BJ (cell line): ENCODE measurements at regions not wholly inside any gene's neighbourhood (a gene's known extent, or its start where the extent isn't known, plus 50 kb on each side); places are given as distances from the start of the nearest gene placed in this dataset.
"Not testable (repeated sequence)": the region's sequence is repeated elsewhere in the genome, so short reads cannot be mapped to it uniquely, and the experiment has no call there.

Experiments used
- CTCF ChIA-PET: fragments of 350-600 bp; formaldehyde crosslinking; extraction: SDS; loops from one replicate; lab custom pipeline; 2021; ENCODE audit warnings: antibody characterized with exemption, inconsistent platforms; lab: Yijun Ruan, JAX
- POLR2A ChIA-PET: fragments of 300-600 bp; sonication (Branson Sonifier 250); formaldehyde crosslinking; extraction: SDS; loops from one replicate; lab custom pipeline; 2021; ENCODE audit warnings: antibody characterized with exemption; lab: Charles Lee
- DNase-seq: peaks from one replicate; pipeline ENCODE4 v3.0.0-alpha.2; 2011; ENCODE audit warnings: low read depth
- H3K27me3 ChIP-seq: 2 replicates; pipeline ENCODE4 v1.6.0; 2011; ENCODE audit warnings: low read length; ENCODE audit not compliant: control insufficient read depth, insufficient read depth
- H3K36me3 ChIP-seq: 2 replicates; pipeline ENCODE4 v1.5.1; 2011; ENCODE audit warnings: low read length; ENCODE audit not compliant: control insufficient read depth, insufficient read depth
- H3K4me3 ChIP-seq: 2 replicates; pipeline ENCODE4 v1.5.1; 2011; ENCODE audit warnings: low read depth, mild to moderate bottlenecking, control low read depth, low read length
- CTCF ChIP-seq: IDR thresholded peaks from 2 replicates; pipeline ENCODE4 v1.5.1; 2011; ENCODE audit warnings: low read depth, mild to moderate bottlenecking, control low read depth, inconsistent platforms, low read length, moderate library complexity; ENCODE audit not compliant: insufficient read depth

GRCh38 chr5:42989190-42989589, 50.9 kb downstream of the ANXA2R start:
- POLR2A ChIA-PET, result no interaction called here
- TF ChIP-seq CTCF, result no peak
- Histone ChIP-seq H3K4me3 (no peak overlapping the region), H3K27me3 (no peaks in the 10 kb centered on the region), H3K36me3 (no peaks in the 10 kb centered on the region)
- CTCF ChIA-PET, result interaction anchor here (0.6 to 0.7 kb wide), 2 partner anchors 12 to 50 kb away, joined by 3 to 4 read pairs; no protein-coding TSS in a partner anchor
- DNase-seq, result no peak

GRCh38 chr5:42988568-42988967, 51.6 kb downstream of the ANXA2R start:
- no peak for TF ChIP-seq CTCF
- ChIA-PET CTCF (interaction anchor here (0.6 kb wide), 1 partner anchor 49 kb away, joined by 3 read pairs; no protein-coding TSS in a partner anchor), POLR2A (no interaction called here)
- no peak for DNase-seq
- Histone ChIP-seq H3K27me3 (no peaks in the 10 kb centered on the region), H3K36me3 (no peaks in the 10 kb centered on the region), H3K4me3 (no peak overlapping the region)

- no peak for DNase-seq
- H3K36me3 ChIP-seq, result no peaks in the 10 kb centered on the region
- H3K27me3 ChIP-seq, result no peaks in the 10 kb centered on the region
- ChIA-PET POLR2A (interaction anchor here (0.7 kb wide), 1 partner anchor 37 kb away, joined by 6 read pairs; no protein-coding TSS in a partner anchor), CTCF (interaction anchor here (0.8 to 1.2 kb wide), 2 partner anchors 9 to 70 kb away, joined by 3 read pairs; no protein-coding TSS in a partner anchor)
- TF ChIP-seq CTCF, result no peak
- no peak overlapping the region for H3K4me3 ChIP-seq
These were observed 54.7 kb downstream of the ANXA2R start for GRCh38 chr5:42985129-42986037.

GRCh38 chr5:42984307-42984706, 55.8 kb downstream of the ANXA2R start:
- ChIA-PET POLR2A (no interaction called here), CTCF (interaction anchor here (1.2 kb wide), 1 partner anchor 8 kb away, joined by 3 read pairs; no protein-coding TSS in a partner anchor)
- no peak for DNase-seq
- no peak for TF ChIP-seq CTCF
- Histone ChIP-seq H3K36me3 (no peaks in the 10 kb centered on the region), H3K27me3 (no peaks in the 10 kb centered on the region), H3K4me3 (no peak overlapping the region)

- ChIA-PET CTCF (interaction anchor here (1.0 kb wide), 1 partner anchor 11 kb away, joined by 3 read pairs; no protein-coding TSS in a partner anchor), POLR2A (no interaction called here)
- TF ChIP-seq CTCF, result no peak
- Histone ChIP-seq H3K36me3 (no peaks in the 10 kb centered on the region), H3K4me3 (no peak overlapping the region), H3K27me3 (no peaks in the 10 kb centered on the region)
- no peak for DNase-seq
These were observed 58.0 kb downstream of the ANXA2R start for GRCh38 chr5:42982107-42982622.

GRCh38 chr5:42981417-42982106, 58.6 kb downstream of the ANXA2R start:
- POLR2A ChIA-PET, H3K27me3 ChIP-seq, CTCF ChIA-PET, DNase-seq, H3K4me3 ChIP-seq, H3K36me3 ChIP-seq: not testable (repeated sequence)

GRCh38 chr5:42981015-42981414, 59.1 kb downstream of the ANXA2R start:
- H3K27me3 ChIP-seq, H3K4me3 ChIP-seq, DNase-seq, POLR2A ChIA-PET, H3K36me3 ChIP-seq, CTCF ChIA-PET: not testable (repeated sequence)
